NCI-H2196 treated with DMSO at 0.1 percent for 48 hours (cell line): ENCODE measurements at regions not wholly inside any gene's neighbourhood (a gene's known extent, or its start where the extent isn't known, plus 50 kb on each side); places are given as distances from the start of the nearest gene placed in this dataset.

Source experiments
- DNase-seq: peaks from one replicate; lab custom pipeline; 2025; ENCODE audit not compliant: unreplicated experiment; lab: John Stamatoyannopoulos, UW

- no peak for DNase-seq
Observed at GRCh38 chr7:18081617-18082016, 54.0 kb upstream of the PRPS1L1 start.

DNA sequence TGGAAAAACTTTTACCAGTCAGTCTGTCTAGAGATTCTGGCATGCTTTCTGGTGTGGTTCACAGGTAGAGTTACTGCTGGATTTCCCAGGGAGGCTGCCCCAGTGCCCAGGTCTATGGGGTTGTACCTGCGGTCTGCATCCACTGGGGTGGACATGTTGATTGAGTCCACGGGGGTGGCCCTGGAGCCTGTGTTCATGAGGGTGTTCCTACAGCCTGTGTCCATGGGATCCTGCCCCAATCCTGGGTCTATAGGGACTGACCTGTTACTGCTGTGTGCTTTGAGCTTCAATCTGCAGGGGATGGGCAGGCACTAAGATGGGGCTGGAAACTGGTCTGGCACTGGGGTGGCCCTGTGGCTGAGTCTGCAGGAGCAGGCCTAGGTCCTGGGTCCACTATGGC lies 54.5 kb upstream of the PRPS1L1 start:
- DNase-seq: no peak

GRCh38 chr7:18086165-18087025 lies 58.7 kb upstream of the PRPS1L1 start:
- DNase-seq: no peak

DNA sequence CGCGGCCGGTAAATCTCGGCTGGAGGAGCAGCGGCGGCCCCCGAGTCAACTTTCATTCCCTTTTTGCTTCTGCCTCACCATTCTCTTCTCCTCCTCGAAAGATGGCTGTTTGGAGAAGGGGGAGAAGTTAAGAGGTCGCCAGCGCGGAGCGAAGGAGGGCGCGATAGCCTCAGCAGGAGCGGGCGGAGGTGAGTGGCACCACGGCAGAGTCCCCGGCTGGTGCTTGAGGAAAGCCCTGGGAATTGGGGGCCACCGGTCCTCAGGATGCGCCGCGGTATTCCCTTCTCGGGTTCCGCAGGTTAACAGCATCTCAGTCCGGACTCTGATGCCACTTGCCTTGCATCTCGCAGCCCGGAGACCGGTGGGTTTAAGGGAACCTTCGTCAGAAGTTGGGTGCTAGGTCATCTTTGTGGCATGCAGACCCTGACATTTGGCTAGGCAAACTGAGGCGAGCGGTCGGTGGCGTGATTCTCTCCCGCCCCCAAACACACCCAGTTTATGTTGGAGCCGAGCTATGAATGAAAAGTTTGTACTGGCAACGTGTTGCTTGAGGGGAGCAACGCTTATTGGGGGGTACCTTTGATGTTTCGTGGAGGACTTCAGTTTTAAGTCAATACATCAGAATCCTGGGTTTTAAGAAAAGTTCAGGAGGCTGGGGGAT lies 59.5 kb upstream of the PRPS1L1 start:
- DNase-seq: no peak

GRCh38 chr7:18087687-18088078 lies 60.0 kb upstream of the PRPS1L1 start:
- DNase-seq: no peak

GRCh38 chr7:18096087-18096486 lies 68.4 kb upstream of the PRPS1L1 start:
- no peak for DNase-seq

GRCh38 chr7:18102576-18102975 lies 74.9 kb upstream of the PRPS1L1 start:
- no peak for DNase-seq

- no peak for DNase-seq
Observed at GRCh38 chr7:18103436-18104218, 76.0 kb upstream of the PRPS1L1 start.

DNA sequence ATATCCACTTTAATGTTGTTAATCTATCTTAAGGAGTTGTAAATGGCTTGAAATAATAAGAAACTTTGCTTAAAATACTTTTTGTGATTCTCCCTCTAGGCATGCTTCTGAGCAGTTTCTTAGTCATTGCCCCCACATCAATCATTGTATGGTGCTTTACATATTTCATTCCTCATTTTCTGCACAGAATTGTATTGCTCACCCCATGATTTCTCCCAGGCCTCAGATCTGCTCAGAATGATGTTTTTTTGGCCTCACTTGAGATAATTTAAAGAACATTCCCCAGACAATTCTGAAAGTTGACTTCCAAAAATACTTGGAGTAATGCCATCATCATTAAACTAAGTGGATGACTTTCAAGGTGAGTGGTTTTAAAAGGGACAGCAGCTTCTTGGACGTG lies 82.1 kb upstream of the PRPS1L1 start:
- no peak for DNase-seq

- no peak for DNase-seq
Observed at GRCh38 chr7:18116661-18117060, 89.0 kb upstream of the PRPS1L1 start.

DNA sequence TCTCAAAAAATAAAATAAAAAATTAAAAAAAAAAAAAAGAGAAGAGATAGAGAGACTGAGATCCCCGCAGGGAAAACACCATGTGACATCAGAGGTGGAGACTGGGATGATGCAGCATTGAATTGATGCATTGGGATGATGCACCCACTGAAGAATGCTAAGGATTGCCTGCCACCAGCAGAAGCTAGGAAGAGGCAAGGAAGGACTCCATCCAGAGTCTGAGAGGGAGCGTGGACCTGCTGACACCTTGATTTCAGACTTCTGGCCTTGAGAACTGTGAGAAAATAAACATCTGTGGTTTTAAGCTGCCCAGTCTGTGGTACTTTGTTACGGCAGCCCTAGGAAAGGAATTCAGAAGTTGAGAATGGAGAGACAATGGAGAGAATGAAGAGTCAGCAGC lies 89.8 kb upstream of the PRPS1L1 start:
- no peak for DNase-seq

DNA sequence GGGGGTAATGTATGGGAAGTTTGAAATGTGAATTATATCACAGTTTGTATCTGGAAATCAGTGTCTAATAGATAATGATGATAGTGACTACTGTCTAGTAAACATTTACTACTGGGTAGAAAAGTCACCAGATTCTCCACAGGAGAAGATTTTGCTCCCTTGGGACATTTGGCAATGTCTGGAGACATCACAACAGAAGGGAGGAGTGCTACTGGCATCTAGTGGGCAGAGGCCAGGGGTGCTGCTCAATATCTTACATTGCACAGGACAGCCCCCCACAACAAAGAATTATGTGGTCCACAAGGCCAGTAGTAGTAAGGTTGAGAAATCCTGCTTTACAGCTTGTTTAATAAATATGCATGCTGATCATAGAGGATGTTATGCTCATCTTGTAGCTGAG lies 92.3 kb upstream of the PRPS1L1 start:
- DNase-seq: no peak

DNA sequence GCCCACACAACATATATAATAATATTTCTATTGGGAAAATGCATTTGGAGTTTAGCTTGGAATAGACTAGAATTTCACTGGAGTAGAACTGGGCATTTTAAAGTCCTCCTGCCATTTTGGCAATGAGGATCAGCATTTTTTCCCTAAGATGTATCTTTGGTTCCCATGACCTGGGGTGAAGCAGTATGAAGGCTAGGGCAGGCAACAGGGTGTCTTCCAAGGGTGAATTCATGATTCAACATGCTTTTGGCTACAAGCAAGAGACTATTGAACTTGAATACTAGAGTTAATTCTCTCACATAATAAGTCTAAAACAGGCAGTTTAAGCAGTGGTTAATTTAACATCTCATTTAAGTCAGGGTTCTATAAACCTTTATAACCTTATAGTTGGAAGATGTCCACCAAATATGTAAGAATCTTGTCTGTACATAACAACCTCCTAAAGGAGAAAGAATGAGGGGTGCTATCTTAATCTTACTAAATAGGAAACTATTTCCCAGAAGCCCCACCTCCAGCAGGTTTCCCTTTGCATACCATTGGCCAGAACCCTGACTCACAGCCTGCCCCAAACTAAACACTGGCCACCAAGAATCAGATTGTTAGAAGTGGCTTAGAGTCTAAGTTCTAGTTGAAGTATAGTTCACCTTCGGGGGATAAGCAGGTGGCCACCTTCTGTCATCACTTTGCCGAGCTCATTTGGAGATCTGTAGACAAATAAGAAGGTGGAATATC lies 96.0 kb upstream of the PRPS1L1 start:
- no peak for DNase-seq

DNA sequence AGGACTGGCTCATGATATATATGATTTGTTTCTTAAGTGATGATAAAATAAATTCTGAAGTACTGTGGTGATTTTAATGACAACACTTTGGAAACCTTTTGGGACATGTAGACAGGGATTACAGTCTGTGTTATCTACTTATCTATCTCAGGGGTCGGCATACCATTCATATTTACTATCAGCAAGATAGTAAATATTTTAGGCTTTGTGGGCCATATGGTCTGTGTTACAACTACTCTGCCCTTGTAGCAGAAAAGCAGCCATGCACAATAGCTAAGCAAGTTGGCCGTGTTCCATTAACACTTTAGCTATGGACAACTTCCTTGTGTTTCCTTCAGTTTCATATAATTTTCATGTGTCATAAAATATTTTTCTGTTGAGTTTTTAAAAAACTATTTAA lies 97.8 kb upstream of the PRPS1L1 start:
- DNase-seq: no peak

DNA sequence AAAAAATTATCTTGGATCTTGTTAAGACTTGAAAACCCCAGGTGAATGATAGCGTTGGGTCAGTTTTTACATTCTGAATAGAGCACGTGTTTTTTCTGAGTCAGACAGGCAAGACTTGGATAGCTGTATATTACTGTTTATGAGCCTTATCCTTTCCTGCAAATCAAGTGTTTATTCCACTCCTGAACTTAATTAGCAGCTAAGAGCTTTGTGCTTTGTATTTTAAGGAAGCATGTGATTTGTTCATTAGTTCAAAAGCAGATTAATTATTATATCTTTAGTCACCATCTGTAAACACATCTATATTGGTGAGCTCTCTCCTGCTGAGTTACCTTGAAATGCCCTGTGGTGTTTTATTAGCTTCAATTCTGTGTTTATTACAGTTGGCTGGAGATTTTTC lies 98.6 kb upstream of the PRPS1L1 start:
- no peak for DNase-seq

GRCh38 chr7:18128846-18129245 lies 101.2 kb upstream of the PRPS1L1 start:
- DNase-seq: no peak

DNA sequence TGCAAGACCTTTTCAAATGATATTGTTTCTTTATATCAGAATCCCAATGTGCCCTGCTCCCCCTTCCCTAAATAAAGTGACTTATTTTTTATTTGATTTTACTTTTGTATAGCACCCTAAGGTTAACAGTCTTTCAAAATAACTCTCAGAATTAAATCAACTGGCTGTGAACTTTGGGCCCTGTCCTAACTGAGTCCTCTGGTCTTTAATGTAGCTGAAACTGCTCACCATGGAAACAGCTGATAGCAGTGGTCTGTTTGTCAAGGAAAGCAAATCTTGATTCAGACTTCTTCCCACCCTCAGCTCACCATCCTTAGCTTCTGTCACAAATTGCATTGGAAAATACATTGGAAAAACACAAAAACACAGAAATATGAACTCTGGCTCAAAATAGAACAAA lies 105.2 kb upstream of the PRPS1L1 start:
- no peak for DNase-seq

DNA sequence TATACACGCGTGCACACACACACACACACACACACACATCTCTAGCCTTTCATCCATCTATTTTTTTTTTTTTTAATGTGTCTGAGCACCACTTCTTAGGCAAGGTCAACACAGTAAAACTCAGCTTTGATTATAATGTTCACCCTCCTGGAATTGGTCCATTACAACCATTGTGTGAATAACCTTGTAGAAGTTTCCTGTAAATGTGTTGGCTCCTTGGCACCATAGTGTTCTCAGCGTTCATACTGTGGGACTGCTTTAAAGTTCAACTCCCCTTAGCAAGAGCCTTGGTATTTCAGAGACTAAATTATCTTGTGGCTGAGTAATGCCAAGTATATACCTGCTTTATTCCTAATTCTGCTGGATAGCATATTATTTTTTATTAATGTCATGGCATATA lies 106.3 kb upstream of the PRPS1L1 start:
- no peak for DNase-seq

GRCh38 chr7:18140943-18141342 lies 113.3 kb upstream of the PRPS1L1 start:
- no peak for DNase-seq

DNA sequence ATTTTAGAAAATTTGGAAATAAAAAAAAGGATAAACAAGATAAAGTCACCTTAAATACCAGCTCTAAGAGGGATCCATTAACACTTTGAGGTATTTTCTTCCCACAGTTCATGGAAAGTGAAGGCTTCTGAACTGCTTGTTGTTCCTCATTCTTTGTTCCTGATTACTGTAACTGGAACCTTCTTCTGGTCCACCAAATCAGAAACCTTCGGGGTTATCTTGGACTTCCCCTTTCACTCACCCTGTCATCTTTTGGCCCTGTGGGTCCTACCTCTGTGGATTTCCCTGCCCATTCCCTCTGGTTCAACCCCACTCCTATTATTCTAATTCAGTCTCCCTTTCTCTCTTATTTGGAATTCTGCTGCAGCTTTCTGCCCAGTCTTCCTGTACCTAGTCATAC lies 116.5 kb upstream of the PRPS1L1 start:
- no peak for DNase-seq

DNA sequence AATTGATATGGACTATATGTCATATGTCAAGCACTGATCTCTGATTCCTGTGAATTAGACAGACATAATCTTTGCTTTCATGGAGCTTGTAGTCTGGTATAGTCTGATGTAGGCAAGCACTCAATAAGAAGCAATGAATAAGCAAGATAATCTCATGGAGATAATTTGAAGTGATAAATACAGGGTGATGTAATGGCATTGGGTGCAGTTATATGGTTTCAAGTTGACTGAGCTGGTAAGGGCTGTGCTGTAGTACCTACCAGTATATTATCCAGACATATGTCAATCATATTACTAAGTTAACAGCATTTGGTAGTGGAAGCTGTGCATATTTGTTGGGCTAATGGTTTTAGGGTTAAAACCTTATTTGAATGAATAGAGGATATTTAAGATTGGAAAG lies 117.5 kb upstream of the PRPS1L1 start:
- no peak for DNase-seq
